ENCODE measurements at regions not wholly inside any gene's neighbourhood (a gene's known extent, or its start where the extent isn't known, plus 50 kb on each side); places are given as distances from the start of the nearest gene placed in this dataset.

GRCh38 chr1:90779573-90779972 lies 62.5 kb upstream of the BARHL2 start:
- H3K79me2 ChIP-seq (ENCODE audit: control insufficient read depth in 1 of 2, insufficient read depth in 2 of 2, low read length in 2 of 2), result no peaks in the 10 kb centered on the region
- no peaks in the 10 kb centered on the region for H3K79me1 ChIP-seq (ENCODE audit: low read depth, low read length)
- WGBS, 2 experiments (ENCODE audit: extremely low coverage in 1 of 2, insufficient coverage in 1 of 2, insufficient read length in 1 of 2, insufficient replicate concordance in 2 of 2, low coverage in 1 of 2, low lambda C conversion rate in 2 of 2, missing lambda C conversion rate in 1 of 2), result 91% methylated on average over 4 of the region's 4 CpGs; no CpG with 5 or more reads in 1 of the 2 experiments
- no peak overlapping the region for H2BK12ac ChIP-seq (ENCODE audit: low read depth, low read length)
- no peak overlapping the region for H2BK120ac ChIP-seq (replicated peaks; ENCODE audit: low read depth, low read length)
- H3K4me1 ChIP-seq (replicated peaks in 1 of 4; ENCODE audit: control insufficient read depth in 3 of 4, insufficient read depth in 4 of 4, low read length in 3 of 4), result peaks cover 0 to 3% (median 0%) of the 10 kb centered on the region in 4 experiments; a peak in 2 of 7 replicates
- H2BK20ac ChIP-seq (ENCODE audit: low read length), result no peak overlapping the region
- H2BK5ac ChIP-seq (ENCODE audit: low read depth, low read length), result no peak overlapping the region
- no peak overlapping the region for H3K4me2 ChIP-seq (ENCODE audit: insufficient read depth in 1 of 2, low read depth in 2 of 2, low read length in 2 of 2)
- H3K14ac ChIP-seq (ENCODE audit: insufficient read length), result no peak overlapping the region
- H2BK15ac ChIP-seq (ENCODE audit: low read length), result no peak overlapping the region
- H3K56ac ChIP-seq (replicated peaks; ENCODE audit: insufficient read length, low read depth, low read length), result no peak overlapping the region
- no peaks in the 10 kb centered on the region for H3K23me2 ChIP-seq (ENCODE audit: low read depth, low read length)
- no peak for FAIRE-seq
- H3K4me3 ChIP-seq (ENCODE audit: extremely low read depth in 1 of 4, insufficient read depth in 2 of 4, low read depth in 3 of 4, low read length in 4 of 4), result no peak overlapping the region
- no peak overlapping the region for H2AFZ ChIP-seq (ENCODE audit: low read length)
- H4K20me1 ChIP-seq (replicated peaks in 1 of 2; ENCODE audit: control insufficient read depth in 1 of 2, insufficient read depth in 2 of 2, low read length in 2 of 2), result no peaks in the 10 kb centered on the region
- CTCF ChIA-PET (ENCODE audit: partially characterized antibody), result no interaction called here
- H3K18ac ChIP-seq (ENCODE audit: extremely low read depth, low read length), result no peak overlapping the region
- H3K27ac ChIP-seq (ENCODE audit: low read depth, low read length), result no peak overlapping the region
- no peak overlapping the region for H4K5ac ChIP-seq (ENCODE audit: insufficient read length, low read depth, low read length)
- H3K27me3 ChIP-seq (replicated peaks in 1 of 4; ENCODE audit: control insufficient read depth in 3 of 4, extremely low read depth in 1 of 4, insufficient read depth in 3 of 4, low read length in 3 of 4), result no peaks in the 10 kb centered on the region
- no peak overlapping the region for H4K8ac ChIP-seq (ENCODE audit: extremely low read depth, insufficient read depth, low read length)
- DNase-seq (ENCODE audit: low read depth in 1 of 2, low spot score in 2 of 2), result no peak
- H3K9ac ChIP-seq (replicated peaks in 1 of 4; ENCODE audit: extremely low read depth in 1 of 4, low read depth in 3 of 4, low read length in 3 of 4), result no peak overlapping the region
- no peak overlapping the region for H3K23ac ChIP-seq (ENCODE audit: insufficient read length)
- H3K9me3 ChIP-seq (ENCODE audit: insufficient read depth in 2 of 2, low read depth in 1 of 2, low read length in 1 of 2), result no peaks in the 10 kb centered on the region
- H4K91ac ChIP-seq (replicated peaks; ENCODE audit: insufficient read length, low read length), result no peak overlapping the region
- H2AK5ac ChIP-seq (ENCODE audit: low read depth, low read length), result no peak overlapping the region
- no peak overlapping the region for H3K4ac ChIP-seq (replicated peaks; ENCODE audit: insufficient read length, low read depth, low read length)
- no peaks in the 10 kb centered on the region for H3K36me3 ChIP-seq (ENCODE audit: control insufficient read depth in 2 of 4, insufficient read depth in 4 of 4, low read length in 3 of 4)
- POLR2A ChIA-PET (ENCODE audit: partially characterized antibody), result no interaction called here
- TF ChIP-seq POLR2A (IDR thresholded peaks at IDR 0.05; ENCODE audit: control extremely low read depth in 1 of 2, low read depth in 2 of 2, low read length in 2 of 2) (no peak), RAD21 (IDR thresholded peaks at IDR 0.05 in 1 of 2, conservative IDR thresholded peaks at IDR 0.05 in 1 of 2; ENCODE audit: low read depth in 2 of 2, low read length in 2 of 2) (no peak), CHD1 (IDR thresholded peaks at IDR 0.05; ENCODE audit: low read depth, low read length) (no peak), KDM5A (IDR thresholded peaks at IDR 0.05; ENCODE audit: low read length) (no peak), MAX (IDR thresholded peaks at IDR 0.05) (no peak), SAP30 (IDR thresholded peaks at IDR 0.05; ENCODE audit: insufficient read depth, insufficient replicate concordance, low read length) (no peak), KDM4A (IDR thresholded peaks at IDR 0.05; ENCODE audit: low read depth, low read length, severe bottlenecking) (no peak), BACH1 (IDR thresholded peaks at IDR 0.05; ENCODE audit: low read length) (no peak), FOSL1 (IDR thresholded peaks at IDR 0.05; ENCODE audit: insufficient read depth, low read depth, low read length) (no peak), EZH2 (IDR thresholded peaks at IDR 0.05; ENCODE audit: low read depth, low read length, severe bottlenecking) (no peak), TCF12 (IDR thresholded peaks at IDR 0.05; ENCODE audit: low read depth, low read length) (no peak), RFX5 (IDR thresholded peaks at IDR 0.05; ENCODE audit: borderline replicate concordance, low read depth, low read length) (no peak), HDAC2 (IDR thresholded peaks at IDR 0.05; ENCODE audit: borderline replicate concordance in 1 of 2, low read depth in 2 of 2, low read length in 2 of 2) (no peak), KDM1A (IDR thresholded peaks at IDR 0.05; ENCODE audit: borderline replicate concordance, low read length) (no peak), TAF1 (IDR thresholded peaks at IDR 0.05; ENCODE audit: low read depth, low read length) (no peak)

All from H1 (cell line).